ENCODE measurements at regions not wholly inside any gene's neighbourhood (a gene's known extent, or its start where the extent isn't known, plus 50 kb on each side); places are given as distances from the start of the nearest gene placed in this dataset.

GRCh38 chr3:102269406-102269805 lies 165.4 kb upstream of the ZPLD1 start:
- DNase-seq (ENCODE audit: insufficient read length, low spot score) (no peak), FAIRE-seq (no peak)

- DNase-seq (ENCODE audit: insufficient read length, low spot score) (no peak), FAIRE-seq (no peak)
These were observed 144.6 kb upstream of the ZPLD1 start for GRCh38 chr3:102290241-102290640.

GRCh38 chr3:102295756-102296155 lies 139.1 kb upstream of the ZPLD1 start:
- DNase-seq (ENCODE audit: insufficient read length, low spot score) (no peak), FAIRE-seq (no peak)

- no peak for DNase-seq (ENCODE audit: insufficient read length, low spot score)
- FAIRE-seq, result no peak
These were observed 137.7 kb upstream of the ZPLD1 start for GRCh38 chr3:102297072-102297658.

- DNase-seq (ENCODE audit: insufficient read length, low spot score), result no peak
- FAIRE-seq, result no peak
These were observed 135.5 kb upstream of the ZPLD1 start for GRCh38 chr3:102299125-102299877.

- no peak for FAIRE-seq
- DNase-seq (ENCODE audit: insufficient read length, low spot score), result no peak
These were observed 133.5 kb upstream of the ZPLD1 start for GRCh38 chr3:102301155-102301880.

GRCh38 chr3:102302020-102302419 lies 132.8 kb upstream of the ZPLD1 start:
- FAIRE-seq, result no peak
- no peak for DNase-seq (ENCODE audit: insufficient read length, low spot score)

- FAIRE-seq (no peak), DNase-seq (ENCODE audit: insufficient read length, low spot score) (no peak)
These were observed 130.3 kb upstream of the ZPLD1 start for GRCh38 chr3:102304550-102304949.

GRCh38 chr3:102307442-102307841 lies 127.4 kb upstream of the ZPLD1 start:
- no peak for DNase-seq (ENCODE audit: insufficient read length, low spot score)
- FAIRE-seq, result no peak

- no peak for FAIRE-seq
These were observed 105.7 kb upstream of the ZPLD1 start for GRCh38 chr3:102329066-102329465.

GRCh38 chr3:102329561-102329960 lies 105.3 kb upstream of the ZPLD1 start:
- FAIRE-seq, result no peak

More at GRCh38 chr3:102329066-102329465, 105.7 kb upstream of the ZPLD1 start:
- DNase-seq (ENCODE audit: insufficient read length, low spot score), result no peak

GRCh38 chr3:102332205-102332604 lies 102.6 kb upstream of the ZPLD1 start:
- FAIRE-seq, result no peak
- no peak for DNase-seq (ENCODE audit: insufficient read length, low spot score)

More at GRCh38 chr3:102329561-102329960, 105.3 kb upstream of the ZPLD1 start:
- no peak for DNase-seq (ENCODE audit: insufficient read length, low spot score)

GRCh38 chr3:102332934-102333333 lies 101.9 kb upstream of the ZPLD1 start:
- DNase-seq (ENCODE audit: insufficient read length, low spot score), result no peak
- no peak for FAIRE-seq

GRCh38 chr3:102336130-102336529 lies 98.7 kb upstream of the ZPLD1 start:
- FAIRE-seq, result no peak

GRCh38 chr3:102339671-102340070 lies 95.1 kb upstream of the ZPLD1 start:
- no peak for FAIRE-seq

More at GRCh38 chr3:102336130-102336529, 98.7 kb upstream of the ZPLD1 start:
- no peak for DNase-seq (ENCODE audit: insufficient read length, low spot score)

GRCh38 chr3:102346897-102347296 lies 87.9 kb upstream of the ZPLD1 start:
- FAIRE-seq, result no peak
- no peak for DNase-seq (ENCODE audit: insufficient read length, low spot score)

More at GRCh38 chr3:102339671-102340070, 95.1 kb upstream of the ZPLD1 start:
- no peak for DNase-seq (ENCODE audit: insufficient read length, low spot score)

GRCh38 chr3:102348904-102349303 lies 85.9 kb upstream of the ZPLD1 start:
- no peak for DNase-seq (ENCODE audit: insufficient read length, low spot score)
- no peak for FAIRE-seq

- no peak for FAIRE-seq
- DNase-seq (ENCODE audit: insufficient read length, low spot score), result no peak
These were observed 81.7 kb upstream of the ZPLD1 start for GRCh38 chr3:102353148-102353547.

GRCh38 chr3:102353805-102354204 lies 81.0 kb upstream of the ZPLD1 start:
- no peak for DNase-seq (ENCODE audit: insufficient read length, low spot score)
- FAIRE-seq, result no peak

- no peak for FAIRE-seq
- DNase-seq (ENCODE audit: insufficient read length, low spot score), result no peak
These were observed 79.8 kb upstream of the ZPLD1 start for GRCh38 chr3:102354818-102355515.

GRCh38 chr3:102356506-102356905 lies 78.3 kb upstream of the ZPLD1 start:
- no peak for FAIRE-seq
- no peak for DNase-seq (ENCODE audit: insufficient read length, low spot score)

Measured in GM19239 (cell line).